ENCODE measurements at regions not wholly inside any gene's neighbourhood (a gene's known extent, or its start where the extent isn't known, plus 50 kb on each side); places are given as distances from the start of the nearest gene placed in this dataset.

DNA sequence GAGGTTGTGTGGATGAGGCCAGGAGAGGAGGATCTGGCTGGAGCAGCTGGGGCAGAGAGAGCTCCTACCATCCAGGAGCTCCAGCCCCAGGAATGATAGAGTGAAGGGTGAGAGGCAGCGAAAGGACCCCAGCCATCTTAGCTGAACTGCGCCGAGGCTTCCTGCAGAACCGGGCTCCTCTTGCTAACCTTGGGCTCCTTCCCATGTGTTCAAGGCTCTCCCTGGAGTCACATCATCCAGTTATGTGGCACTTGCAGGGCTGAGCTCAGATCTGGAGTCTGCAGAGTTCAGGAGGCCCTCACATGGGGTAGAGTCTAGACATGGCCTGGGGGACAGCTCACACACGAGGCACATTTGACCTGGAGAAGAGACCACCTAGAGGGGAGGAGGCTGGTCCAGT, 225.0 kb upstream of the ZNF32 start:
- Mint-ChIP-seq H3K4me3 (ENCODE audit: low read depth, unreplicated experiment) (no peak overlapping the region), H3K9me3 (ENCODE audit: low read depth, unreplicated experiment) (no peaks in the 10 kb centered on the region), H3K36me3 (ENCODE audit: insufficient read depth, unreplicated experiment) (no peaks in the 10 kb centered on the region), H3K4me1 (ENCODE audit: low read depth, unreplicated experiment) (no peaks in the 10 kb centered on the region), H3K27ac (ENCODE audit: unreplicated experiment) (no peak overlapping the region), H3K27me3 (ENCODE audit: unreplicated experiment) (no peaks in the 10 kb centered on the region)
- CTCF ChIA-PET, result no interaction called here
- DNase-seq, result no peak
- intact Hi-C loops (cut with micrococcal nuclease; ENCODE audit: unreplicated experiment), result no loop called here
- no TSS peak for BruUV-seq (replicated peaks)
- TF ChIP-seq, protein P1, sequence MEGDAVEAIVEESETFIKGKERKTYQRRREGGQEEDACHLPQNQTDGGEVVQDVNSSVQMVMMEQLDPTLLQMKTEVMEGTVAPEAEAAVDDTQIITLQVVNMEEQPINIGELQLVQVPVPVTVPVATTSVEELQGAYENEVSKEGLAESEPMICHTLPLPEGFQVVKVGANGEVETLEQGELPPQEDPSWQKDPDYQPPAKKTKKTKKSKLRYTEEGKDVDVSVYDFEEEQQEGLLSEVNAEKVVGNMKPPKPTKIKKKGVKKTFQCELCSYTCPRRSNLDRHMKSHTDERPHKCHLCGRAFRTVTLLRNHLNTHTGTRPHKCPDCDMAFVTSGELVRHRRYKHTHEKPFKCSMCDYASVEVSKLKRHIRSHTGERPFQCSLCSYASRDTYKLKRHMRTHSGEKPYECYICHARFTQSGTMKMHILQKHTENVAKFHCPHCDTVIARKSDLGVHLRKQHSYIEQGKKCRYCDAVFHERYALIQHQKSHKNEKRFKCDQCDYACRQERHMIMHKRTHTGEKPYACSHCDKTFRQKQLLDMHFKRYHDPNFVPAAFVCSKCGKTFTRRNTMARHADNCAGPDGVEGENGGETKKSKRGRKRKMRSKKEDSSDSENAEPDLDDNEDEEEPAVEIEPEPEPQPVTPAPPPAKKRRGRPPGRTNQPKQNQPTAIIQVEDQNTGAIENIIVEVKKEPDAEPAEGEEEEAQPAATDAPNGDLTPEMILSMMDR (IDR thresholded peaks at IDR 0.05; ENCODE audit: unreplicated experiment), result no peak

DNA sequence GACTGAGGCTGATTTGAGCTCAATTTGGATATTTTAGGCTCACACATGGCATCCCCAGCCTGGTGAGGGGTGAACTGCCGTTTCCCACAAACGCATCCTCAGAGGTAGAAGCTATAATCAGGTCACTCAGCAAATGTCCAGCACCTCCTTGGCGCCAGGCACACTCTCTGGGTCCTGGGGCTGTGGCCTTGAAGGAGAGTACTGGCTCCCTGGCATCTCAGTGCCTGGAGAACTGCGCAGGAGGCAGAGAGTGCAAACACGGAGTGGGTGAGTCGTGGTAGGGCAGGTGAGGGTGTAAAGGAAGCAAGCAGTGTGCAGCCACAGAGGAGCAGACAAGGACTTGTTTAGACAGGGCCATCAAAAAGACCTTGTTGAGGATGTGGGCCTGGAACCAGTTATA, 224.0 kb upstream of the ZNF32 start:
- no peaks in the 10 kb centered on the region for H3K9me3 Mint-ChIP-seq (ENCODE audit: low read depth, unreplicated experiment)
- intact Hi-C loops (cut with micrococcal nuclease; ENCODE audit: unreplicated experiment), result no loop called here
- no peaks in the 10 kb centered on the region for H3K36me3 Mint-ChIP-seq (ENCODE audit: insufficient read depth, unreplicated experiment)
- no peaks in the 10 kb centered on the region for H3K27me3 Mint-ChIP-seq (ENCODE audit: unreplicated experiment)
- H3K4me3 Mint-ChIP-seq (ENCODE audit: low read depth, unreplicated experiment), result no peak overlapping the region
- DNase-seq, result no peak
- TF ChIP-seq, protein P1 (IDR thresholded peaks at IDR 0.05; ENCODE audit: unreplicated experiment), result no peak
- BruUV-seq (replicated peaks), result no TSS peak
- no peak overlapping the region for H3K27ac Mint-ChIP-seq (ENCODE audit: unreplicated experiment)
- H3K4me1 Mint-ChIP-seq (ENCODE audit: low read depth, unreplicated experiment), result no peaks in the 10 kb centered on the region
- CTCF ChIA-PET, result no interaction called here

DNA sequence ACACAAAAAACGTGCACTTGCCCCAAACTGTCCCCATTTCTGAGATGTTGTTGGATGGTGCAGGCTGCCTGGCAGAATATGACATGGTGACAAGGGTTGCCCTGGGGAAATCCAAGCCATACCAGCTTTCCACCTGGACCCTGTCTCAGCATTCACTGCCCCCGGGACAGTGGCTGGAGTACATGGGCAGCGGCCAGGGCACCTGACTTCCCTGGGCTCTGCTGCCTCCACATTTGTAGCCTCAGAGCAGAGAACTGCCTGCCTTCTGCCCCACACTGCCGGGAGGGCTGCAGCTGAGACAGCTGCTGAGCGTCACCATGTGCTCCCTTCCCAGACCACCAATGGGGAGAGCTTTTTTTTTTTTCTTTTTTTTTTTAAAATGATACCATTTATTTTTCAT, 222.9 kb upstream of the ZNF32 start:
- H3K36me3 Mint-ChIP-seq (ENCODE audit: insufficient read depth, unreplicated experiment), result no peaks in the 10 kb centered on the region
- TF ChIP-seq, protein P1 (IDR thresholded peaks at IDR 0.05; ENCODE audit: unreplicated experiment), result no peak
- no peak overlapping the region for H3K27ac Mint-ChIP-seq (ENCODE audit: unreplicated experiment)
- no peaks in the 10 kb centered on the region for H3K4me1 Mint-ChIP-seq (ENCODE audit: low read depth, unreplicated experiment)
- peaks cover 2% of the 10 kb centered on the region for H3K27me3 Mint-ChIP-seq (ENCODE audit: unreplicated experiment)
- intact Hi-C loops (cut with micrococcal nuclease; ENCODE audit: unreplicated experiment), result no loop called here
- CTCF ChIA-PET, result interaction anchor here (0.6 kb wide), 1 partner anchor 1053 kb away, joined by 3 read pairs; no protein-coding TSS in a partner anchor
- H3K9me3 Mint-ChIP-seq (ENCODE audit: low read depth, unreplicated experiment), result peaks cover 2% of the 10 kb centered on the region
- DNase-seq, result no peak
- H3K4me3 Mint-ChIP-seq (ENCODE audit: low read depth, unreplicated experiment), result no peak overlapping the region
- BruUV-seq (replicated peaks), result no TSS peak

DNA sequence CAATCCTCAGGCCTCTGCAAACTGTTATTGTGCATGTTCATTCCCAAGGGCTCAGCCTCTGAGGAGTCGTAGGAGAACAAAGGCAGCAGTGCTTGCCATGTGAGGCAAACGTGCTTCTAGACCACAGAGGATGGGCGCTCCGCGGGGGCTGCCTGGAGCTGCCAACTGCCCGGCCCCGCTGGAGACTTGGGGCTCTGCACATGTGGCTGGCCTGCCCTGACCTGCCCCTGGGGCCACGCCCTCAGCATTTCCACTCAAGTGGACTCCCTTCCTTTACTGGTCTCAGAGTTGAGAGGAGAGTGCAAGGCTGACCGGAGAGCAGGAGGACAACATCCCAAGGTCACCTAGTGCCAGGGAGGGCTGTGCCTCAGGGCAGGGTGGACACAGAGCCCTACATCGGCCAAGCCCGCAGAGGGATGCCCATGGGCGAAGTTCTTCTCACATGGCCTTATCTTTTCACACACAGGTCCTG, 222.3 kb upstream of the ZNF32 start:
- CTCF ChIA-PET, result interaction anchor here (0.6 kb wide), 1 partner anchor 1054 kb away, joined by 3 read pairs; no protein-coding TSS in a partner anchor
- Mint-ChIP-seq H3K27ac (ENCODE audit: unreplicated experiment) (no peak overlapping the region), H3K4me1 (ENCODE audit: low read depth, unreplicated experiment) (no peaks in the 10 kb centered on the region), H3K4me3 (ENCODE audit: low read depth, unreplicated experiment) (no peak overlapping the region), H3K36me3 (ENCODE audit: insufficient read depth, unreplicated experiment) (no peaks in the 10 kb centered on the region), H3K27me3 (ENCODE audit: unreplicated experiment) (peaks cover 8% of the 10 kb centered on the region), H3K9me3 (ENCODE audit: low read depth, unreplicated experiment) (peaks cover 2% of the 10 kb centered on the region)
- TF ChIP-seq, protein P1 (IDR thresholded peaks at IDR 0.05; ENCODE audit: unreplicated experiment), result no peak
- intact Hi-C loops (cut with micrococcal nuclease; ENCODE audit: unreplicated experiment), result no loop called here
- no peak for DNase-seq
- BruUV-seq (replicated peaks), result no TSS peak

Measured in Calu3 (cell line).